GM23338 (cell line): ENCODE measurements at regions not wholly inside any gene's neighbourhood (a gene's known extent, or its start where the extent isn't known, plus 50 kb on each side); places are given as distances from the start of the nearest gene placed in this dataset.

Experiments
- CREB1 ChIP-seq: fragments of 250-450 bp; sonication (Bioruptor Pico); IDR thresholded peaks from 2 replicates; pipeline ENCODE4 v1.5.0; 2020; ENCODE audit warnings: low read depth, mild to moderate bottlenecking, moderate library complexity
- EZH2 ChIP-seq: fragments of 200-600 bp; sonication (generic); IDR thresholded peaks from one replicate; pipeline ENCODE4 v1.8.0; 2017; ENCODE audit warnings: antibody characterized with exemption, mild to moderate bottlenecking, low read depth; ENCODE audit not compliant: unreplicated experiment
- EZH2phosphoT487 ChIP-seq: fragments of 200-600 bp; sonication (generic); IDR thresholded peaks from one replicate; pipeline ENCODE4 v1.8.1; 2018; ENCODE audit warnings: antibody characterized with exemption; ENCODE audit not compliant: unreplicated experiment
- JUNB ChIP-seq: IDR thresholded peaks from one replicate; pipeline ENCODE4 v1.6.1; 2016; ENCODE audit warnings: antibody characterized with exemption; ENCODE audit not compliant: unreplicated experiment
- POLR2AphosphoS5 ChIP-seq: IDR thresholded peaks from 2 replicates; pipeline ENCODE4 v1.6.1; 2016; ENCODE audit warnings: antibody characterized with exemption, low read depth
- STAT1 ChIP-seq: IDR thresholded peaks from one replicate; pipeline ENCODE4 v1.6.1; 2016; ENCODE audit warnings: antibody characterized with exemption; ENCODE audit not compliant: unreplicated experiment
- TF ChIP-seq, protein P1 (sequence below), 2 experiments: fragments of 200-600 bp in 1 of 2; sonication (generic) in 1 of 2; conservative IDR thresholded peaks; 2 replicates each; pipeline versions ENCODE4 v1.5.1 to v1.6.1; 2016 to 2017; ENCODE audit warnings: antibody characterized with exemption in 2 of 2, low read depth in 2 of 2, mild to moderate bottlenecking in 2 of 2, moderate library complexity in 1 of 2
- TF ChIP-seq, protein P2 (sequence below): IDR thresholded peaks from one replicate; pipeline ENCODE4 v1.6.1; 2018; ENCODE audit warnings: antibody characterized with exemption; ENCODE audit not compliant: unreplicated experiment

DNA sequence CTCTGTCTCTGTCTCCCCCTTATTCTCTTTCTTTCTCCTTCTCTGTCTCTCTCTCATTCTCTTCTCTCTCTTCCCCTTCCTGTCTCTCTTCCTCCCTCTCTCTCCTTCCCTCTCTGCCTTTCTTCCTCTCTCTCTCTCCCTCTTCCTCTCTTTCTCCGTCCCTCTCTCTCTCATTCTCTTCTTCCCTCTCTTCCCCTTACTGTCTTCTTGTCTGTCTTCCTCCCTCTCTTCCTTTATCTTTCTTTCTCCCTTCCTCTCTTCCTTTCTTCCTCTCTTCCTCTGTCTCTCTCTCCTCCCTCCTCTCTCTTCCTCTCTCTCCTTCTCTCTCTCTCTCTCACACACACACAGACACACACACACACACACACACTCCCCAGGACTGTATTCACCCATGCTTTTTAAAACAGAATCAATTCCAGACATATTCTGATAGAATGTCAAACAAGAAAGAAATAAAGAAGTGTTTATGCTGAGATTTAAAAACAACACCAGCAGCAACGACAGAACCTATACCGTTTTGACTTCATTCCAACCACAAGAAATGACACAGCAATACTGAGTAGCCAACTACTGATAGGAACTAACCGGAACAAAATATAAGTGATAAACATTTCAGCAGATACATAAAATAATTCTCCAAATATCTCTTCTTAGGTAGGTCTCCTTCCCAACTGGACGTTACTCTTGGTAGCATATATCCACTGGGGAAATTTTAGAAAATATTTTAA lies 296.7 kb downstream of the ASMT start:
- TF ChIP-seq, protein P1, sequence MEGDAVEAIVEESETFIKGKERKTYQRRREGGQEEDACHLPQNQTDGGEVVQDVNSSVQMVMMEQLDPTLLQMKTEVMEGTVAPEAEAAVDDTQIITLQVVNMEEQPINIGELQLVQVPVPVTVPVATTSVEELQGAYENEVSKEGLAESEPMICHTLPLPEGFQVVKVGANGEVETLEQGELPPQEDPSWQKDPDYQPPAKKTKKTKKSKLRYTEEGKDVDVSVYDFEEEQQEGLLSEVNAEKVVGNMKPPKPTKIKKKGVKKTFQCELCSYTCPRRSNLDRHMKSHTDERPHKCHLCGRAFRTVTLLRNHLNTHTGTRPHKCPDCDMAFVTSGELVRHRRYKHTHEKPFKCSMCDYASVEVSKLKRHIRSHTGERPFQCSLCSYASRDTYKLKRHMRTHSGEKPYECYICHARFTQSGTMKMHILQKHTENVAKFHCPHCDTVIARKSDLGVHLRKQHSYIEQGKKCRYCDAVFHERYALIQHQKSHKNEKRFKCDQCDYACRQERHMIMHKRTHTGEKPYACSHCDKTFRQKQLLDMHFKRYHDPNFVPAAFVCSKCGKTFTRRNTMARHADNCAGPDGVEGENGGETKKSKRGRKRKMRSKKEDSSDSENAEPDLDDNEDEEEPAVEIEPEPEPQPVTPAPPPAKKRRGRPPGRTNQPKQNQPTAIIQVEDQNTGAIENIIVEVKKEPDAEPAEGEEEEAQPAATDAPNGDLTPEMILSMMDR (conservative IDR thresholded peaks at IDR 0.05; ENCODE audit: low read depth in 2 of 2): no peak
- TF ChIP-seq, protein P2, sequence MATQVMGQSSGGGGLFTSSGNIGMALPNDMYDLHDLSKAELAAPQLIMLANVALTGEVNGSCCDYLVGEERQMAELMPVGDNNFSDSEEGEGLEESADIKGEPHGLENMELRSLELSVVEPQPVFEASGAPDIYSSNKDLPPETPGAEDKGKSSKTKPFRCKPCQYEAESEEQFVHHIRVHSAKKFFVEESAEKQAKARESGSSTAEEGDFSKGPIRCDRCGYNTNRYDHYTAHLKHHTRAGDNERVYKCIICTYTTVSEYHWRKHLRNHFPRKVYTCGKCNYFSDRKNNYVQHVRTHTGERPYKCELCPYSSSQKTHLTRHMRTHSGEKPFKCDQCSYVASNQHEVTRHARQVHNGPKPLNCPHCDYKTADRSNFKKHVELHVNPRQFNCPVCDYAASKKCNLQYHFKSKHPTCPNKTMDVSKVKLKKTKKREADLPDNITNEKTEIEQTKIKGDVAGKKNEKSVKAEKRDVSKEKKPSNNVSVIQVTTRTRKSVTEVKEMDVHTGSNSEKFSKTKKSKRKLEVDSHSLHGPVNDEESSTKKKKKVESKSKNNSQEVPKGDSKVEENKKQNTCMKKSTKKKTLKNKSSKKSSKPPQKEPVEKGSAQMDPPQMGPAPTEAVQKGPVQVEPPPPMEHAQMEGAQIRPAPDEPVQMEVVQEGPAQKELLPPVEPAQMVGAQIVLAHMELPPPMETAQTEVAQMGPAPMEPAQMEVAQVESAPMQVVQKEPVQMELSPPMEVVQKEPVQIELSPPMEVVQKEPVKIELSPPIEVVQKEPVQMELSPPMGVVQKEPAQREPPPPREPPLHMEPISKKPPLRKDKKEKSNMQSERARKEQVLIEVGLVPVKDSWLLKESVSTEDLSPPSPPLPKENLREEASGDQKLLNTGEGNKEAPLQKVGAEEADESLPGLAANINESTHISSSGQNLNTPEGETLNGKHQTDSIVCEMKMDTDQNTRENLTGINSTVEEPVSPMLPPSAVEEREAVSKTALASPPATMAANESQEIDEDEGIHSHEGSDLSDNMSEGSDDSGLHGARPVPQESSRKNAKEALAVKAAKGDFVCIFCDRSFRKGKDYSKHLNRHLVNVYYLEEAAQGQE: no peak
- TF ChIP-seq POLR2AphosphoS5 (no peak), EZH2 (no peak), EZH2phosphoT487 (no peak), STAT1 (no peak), JUNB (no peak), CREB1 (CRISPR knock-in tag) (no peak)
